GM19372 (cell line): ENCODE measurements at regions not wholly inside any gene's neighbourhood (a gene's known extent, or its start where the extent isn't known, plus 50 kb on each side); places are given as distances from the start of the nearest gene placed in this dataset.
"Not testable (repeated sequence)": the region's sequence is repeated elsewhere in the genome, so short reads cannot be mapped to it uniquely, and the experiment has no call there.

Experiments used
- ATAC-seq: cut with Tn5 transposase; IDR thresholded peaks from one replicate; pipeline ENCODE4 v1.9.1; 2021; ENCODE audit warnings: mild to moderate bottlenecking, low read depth, moderate library complexity; ENCODE audit not compliant: unreplicated experiment

GRCh38 chr3:72505539-72506405 lies 342.5 kb downstream of the SHQ1 start:
- ATAC-seq: no peak

- not testable (repeated sequence) for ATAC-seq
These were observed 350.7 kb downstream of the SHQ1 start for GRCh38 chr3:72497501-72497900.

DNA sequence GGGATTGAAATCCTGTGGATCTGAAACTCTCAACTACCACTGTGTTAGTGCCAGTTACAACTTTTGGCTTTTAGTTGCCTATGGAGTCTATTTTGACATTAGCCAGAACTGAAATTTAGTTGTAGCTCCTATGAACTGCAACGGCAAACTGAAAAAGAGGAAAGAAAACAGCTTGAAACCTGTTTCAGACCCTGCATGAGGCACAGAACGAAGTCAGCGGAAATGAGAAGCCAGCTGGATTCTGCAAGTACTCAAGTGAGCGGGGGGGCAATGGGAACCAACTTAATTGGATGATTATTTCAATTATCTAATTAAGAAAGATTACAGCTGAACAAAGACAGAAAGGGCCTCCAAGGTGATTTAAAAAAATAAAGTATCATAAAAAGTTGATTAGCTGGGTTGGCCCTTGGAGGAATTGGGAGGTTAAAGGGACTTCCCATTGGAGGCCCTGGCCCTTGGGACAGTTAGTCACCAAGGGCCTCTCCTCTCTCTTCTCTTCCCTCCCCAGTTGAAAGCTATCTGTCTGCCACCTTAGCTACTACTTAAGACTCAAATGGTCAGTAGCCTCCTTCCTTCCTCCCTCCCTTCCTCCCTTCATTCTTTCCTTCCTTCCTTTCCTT lies 352.1 kb downstream of the SHQ1 start:
- no peak for ATAC-seq

GRCh38 chr3:72494626-72495025 lies 353.6 kb downstream of the SHQ1 start:
- no peak for ATAC-seq

DNA sequence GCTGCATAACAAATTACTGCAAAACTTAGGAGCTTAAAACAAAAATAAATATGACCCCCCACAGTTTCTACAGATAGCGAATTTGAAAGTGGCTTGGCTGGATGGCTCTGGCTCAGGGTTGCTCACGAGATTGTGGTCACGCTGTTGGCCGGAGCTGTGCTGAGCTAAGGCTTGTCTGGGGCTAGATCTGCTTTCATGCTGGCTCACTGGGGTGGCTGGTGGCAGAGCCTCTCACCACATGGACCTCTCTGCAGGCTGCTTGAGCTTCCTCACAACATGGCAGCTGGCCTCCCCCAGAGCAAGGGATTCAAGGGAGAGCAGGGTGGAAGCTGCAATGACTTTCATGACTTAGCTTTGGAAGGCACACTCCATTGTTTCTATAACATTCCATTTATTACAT lies 354.1 kb downstream of the SHQ1 start:
- no peak for ATAC-seq

DNA sequence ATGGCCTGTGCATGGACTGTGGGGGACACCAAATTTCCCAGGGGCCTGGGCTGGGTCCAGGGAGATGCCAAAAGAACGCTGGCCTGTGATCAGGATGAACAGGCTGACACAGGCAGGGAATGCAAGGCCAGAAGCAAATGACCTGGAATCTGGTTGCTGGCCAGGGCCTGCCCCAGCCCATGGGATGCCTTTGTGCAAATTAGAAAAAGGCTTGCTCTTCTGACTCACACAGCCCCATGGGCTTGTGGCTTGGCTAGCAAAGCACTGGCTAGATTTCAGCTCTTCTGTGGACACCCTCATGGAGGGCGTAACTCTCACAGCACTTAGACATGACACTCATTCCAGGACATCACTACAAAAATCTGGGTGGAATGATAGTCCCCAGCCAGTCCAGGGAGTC lies 356.0 kb downstream of the SHQ1 start:
- no peak for ATAC-seq

DNA sequence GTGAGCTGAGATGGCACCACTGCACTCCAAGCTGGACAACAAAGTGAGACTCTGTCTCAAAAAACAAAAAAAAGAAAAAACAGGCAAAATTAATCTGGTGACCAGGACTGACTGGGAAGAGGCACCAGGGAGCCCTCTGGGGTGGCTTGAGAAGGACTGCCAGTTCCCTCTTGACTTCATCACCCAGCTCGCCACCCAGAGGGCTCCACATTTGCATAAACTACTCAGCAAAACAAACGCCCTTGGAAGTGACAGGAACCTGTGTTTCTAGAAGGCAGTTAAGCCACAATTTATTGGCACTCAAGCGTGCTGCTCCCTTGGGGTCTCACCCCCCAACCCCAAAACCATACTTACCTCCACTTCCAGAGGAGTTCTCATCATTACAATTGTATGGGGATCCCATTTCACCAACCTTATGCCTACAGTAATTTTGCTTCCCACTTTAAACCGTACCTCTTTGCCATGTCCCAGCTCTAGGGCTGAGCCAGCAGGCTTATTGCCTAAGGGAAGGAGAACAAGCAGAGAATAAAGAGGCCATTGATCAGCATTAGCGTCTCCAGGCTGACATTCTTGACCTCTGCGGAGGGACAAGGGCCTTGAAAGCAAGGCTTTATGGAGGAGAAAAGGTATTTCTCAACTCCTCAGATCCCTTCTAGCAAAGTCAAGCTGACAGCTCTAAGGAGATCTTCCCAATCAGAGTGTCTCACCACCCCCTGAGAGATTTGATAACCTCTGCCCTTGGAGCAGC lies 357.4 kb downstream of the SHQ1 start:
- no peak for ATAC-seq

- no peak for ATAC-seq
These were observed 358.3 kb downstream of the SHQ1 start for GRCh38 chr3:72489901-72490300.

DNA sequence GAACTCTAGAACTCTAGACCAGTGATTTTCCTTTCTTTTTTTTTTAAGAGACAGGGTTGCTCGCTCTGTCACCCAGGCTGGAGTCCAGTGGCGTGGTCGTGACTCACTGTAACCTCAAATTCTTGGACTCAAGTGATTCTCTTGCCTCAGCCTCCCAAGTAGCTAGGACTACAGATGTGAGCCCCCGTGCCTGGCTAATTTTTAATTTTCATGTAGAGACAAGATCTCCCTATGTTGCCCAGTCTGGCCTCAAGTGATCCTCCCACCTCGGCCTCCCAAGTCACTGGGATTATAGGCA lies 359.6 kb downstream of the SHQ1 start:
- ATAC-seq: no peak

DNA sequence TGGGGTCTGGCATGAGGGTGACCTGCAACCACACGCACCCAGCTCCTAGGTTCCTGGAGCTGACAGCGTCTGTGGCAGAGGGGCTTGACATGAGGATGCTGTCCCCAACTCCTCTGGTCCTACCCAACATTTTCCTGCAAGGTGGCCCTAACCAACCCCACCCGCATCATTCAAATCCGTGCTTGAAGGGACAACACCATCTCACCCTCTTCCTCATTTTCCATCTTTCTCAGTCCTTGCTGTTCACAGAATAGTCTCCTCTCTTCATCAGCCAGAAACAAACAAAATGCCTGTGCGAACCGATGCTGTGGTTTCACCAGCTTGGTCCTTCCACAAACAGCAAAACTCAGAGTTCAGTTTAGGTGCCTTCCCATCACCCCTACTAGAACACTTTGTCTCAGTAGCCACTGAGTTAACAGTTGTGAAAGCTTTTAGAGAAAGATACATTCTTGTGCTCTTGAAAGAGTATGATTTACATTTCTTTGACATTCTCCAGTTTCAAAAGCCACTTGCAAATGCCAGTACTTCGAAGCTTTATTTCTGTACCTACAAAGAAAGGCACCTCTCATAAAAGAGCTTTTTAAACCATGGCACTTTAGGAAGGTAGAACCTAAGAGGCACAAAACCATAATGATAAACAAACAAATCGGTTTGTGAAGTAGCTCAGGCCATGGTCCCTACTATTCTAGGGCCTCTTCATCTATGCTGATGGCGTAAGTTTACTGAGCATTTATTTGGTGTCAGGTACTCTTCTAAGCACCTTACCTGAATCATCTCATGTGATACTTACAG lies 360.1 kb downstream of the SHQ1 start:
- no peak for ATAC-seq

DNA sequence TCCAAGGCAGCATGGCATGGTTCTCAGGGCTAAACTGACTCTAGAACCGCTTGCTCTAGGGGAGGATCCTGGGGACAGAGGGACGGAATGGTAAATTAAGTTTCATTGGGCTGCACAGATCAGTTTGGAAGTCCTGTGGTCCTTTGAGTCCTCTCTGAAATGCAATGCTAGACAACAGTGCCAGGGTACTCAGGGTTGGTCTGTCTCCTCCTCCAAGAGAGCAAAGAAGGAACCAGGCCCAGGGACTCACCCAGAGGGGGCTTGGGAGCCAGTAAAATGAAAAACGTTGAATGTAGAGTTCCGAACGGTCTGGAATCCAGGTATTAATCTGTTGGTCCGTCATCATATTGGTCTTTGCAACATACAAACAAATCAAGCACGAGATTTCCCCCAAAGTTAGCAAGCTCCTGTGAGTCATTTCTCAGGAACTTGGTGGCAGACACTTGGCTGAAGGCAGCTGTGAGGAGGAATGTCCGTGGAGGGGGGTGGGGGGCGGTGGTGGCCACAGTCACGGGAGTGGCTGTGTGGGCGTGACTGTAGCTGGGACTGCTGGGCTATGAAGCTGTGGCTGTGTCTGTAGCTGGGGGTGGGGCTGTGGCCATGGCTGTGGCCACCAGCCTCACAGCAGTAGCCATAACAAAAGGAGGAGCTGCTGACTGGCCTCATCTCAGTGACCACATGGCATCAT lies 361.0 kb downstream of the SHQ1 start:
- no peak for ATAC-seq

GRCh38 chr3:72485641-72486040 lies 362.6 kb downstream of the SHQ1 start:
- no peak for ATAC-seq

DNA sequence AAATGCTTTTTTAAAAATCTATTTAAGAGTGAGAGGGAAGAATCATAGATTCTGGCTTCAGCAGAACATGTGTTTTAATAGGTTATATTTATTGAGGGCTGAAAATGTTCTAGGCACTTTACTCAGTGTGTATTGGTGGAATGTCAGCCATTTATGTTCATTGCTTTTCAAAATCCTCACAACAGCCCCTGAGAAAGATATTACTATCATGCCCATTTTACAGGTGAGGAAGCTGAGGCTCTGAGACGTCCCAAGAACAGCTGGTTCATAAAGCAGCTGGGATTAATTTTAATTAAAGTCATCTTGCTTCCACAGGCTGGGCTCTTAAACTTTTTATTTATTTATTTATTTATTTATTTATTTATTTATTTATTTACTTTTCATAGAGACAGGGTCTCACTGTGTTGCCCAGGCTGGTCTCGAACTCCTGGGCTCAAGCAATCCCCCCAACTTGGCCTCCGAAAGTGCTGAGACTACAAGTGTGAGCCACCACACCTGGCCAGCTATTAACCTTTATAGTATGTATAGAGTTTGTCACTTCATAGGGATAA lies 364.6 kb downstream of the SHQ1 start:
- ATAC-seq: no peak

DNA sequence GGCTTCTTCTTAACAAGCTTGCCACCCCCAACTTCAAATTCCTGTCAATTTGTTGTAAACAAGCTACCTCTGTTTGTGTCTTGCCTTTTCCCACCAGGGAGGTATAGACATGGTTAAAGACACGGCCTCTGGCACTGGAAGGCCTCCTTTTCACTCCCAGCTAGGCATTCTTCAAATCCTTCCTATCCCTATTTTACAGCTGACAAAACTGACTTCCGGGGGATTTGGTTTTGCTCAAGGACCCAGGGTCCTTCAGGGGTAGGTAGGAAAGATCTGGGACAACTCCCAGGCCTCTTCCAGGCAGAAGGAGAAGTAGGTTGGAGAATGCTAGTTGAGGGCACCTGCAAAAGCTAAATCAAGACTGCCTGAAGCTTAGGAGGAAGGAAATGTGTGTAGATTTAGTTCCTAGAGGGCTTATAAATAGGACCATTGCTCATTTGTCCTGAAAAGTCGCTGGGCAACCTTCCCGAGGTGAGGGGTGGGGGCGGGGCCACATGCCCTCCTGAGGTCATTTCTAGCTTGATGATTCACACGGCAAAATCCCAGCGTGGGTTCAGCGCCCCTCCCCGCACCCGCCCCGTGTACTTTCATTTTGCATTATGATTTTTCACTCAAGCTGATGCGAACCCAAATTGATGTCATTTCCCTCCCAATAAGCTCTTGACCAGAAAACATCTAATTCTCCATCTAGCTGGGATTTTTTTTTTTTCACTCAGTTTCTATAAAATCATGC lies 365.5 kb downstream of the SHQ1 start:
- no peak for ATAC-seq

DNA sequence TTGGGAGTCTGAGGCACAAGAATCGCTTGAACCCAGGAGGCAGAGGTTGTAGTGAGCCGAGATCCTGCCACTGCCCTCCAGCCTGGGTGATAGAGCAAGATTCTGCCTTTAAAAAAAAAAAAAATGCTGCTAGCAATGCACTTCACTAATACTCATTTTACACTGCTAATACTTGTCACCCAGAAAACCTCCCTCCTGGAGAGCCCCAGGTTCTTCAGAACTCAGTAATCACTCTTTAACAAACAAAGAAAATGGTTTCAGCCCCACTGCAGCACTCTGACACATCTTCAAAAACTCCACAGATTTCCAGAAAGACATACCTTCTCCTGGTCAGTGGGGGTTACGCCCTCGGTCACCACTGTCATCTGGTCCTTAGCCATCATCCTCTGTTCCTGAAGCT lies 366.7 kb downstream of the SHQ1 start:
- no peak for ATAC-seq

GRCh38 chr3:72480366-72480765 lies 367.9 kb downstream of the SHQ1 start:
- no peak for ATAC-seq

GRCh38 chr3:72479651-72480215 lies 368.5 kb downstream of the SHQ1 start:
- no peak for ATAC-seq

- ATAC-seq: no peak
These were observed 372.1 kb downstream of the SHQ1 start for GRCh38 chr3:72476139-72476483.
